Endothelial cell of umbilical vein (primary cell): ENCODE measurements at regions not wholly inside any gene's neighbourhood (a gene's known extent, or its start where the extent isn't known, plus 50 kb on each side); places are given as distances from the start of the nearest gene placed in this dataset.

ENCODE experiments used
- BruUV-seq: library from RNA; stranded (reverse); fragments of 400-500 nt; replicated peaks from 2 replicates; lab custom pipeline; 2021; lab: Mats Ljungman, UMichigan
- CTCF ChIA-PET: fragments of 300-600, 350-600 bp; sonication (Branson Sonifier 250); formaldehyde crosslinking; loops from one replicate; lab custom pipeline; 2021; ENCODE audit warnings: antibody characterized with exemption, inconsistent platforms; lab: Charles Lee
- POLR2A ChIA-PET: fragments of 300-600, 350-600 bp; sonication (Branson Sonifier 250); formaldehyde crosslinking; loops from one replicate; lab custom pipeline; 2021; ENCODE audit warnings: antibody characterized with exemption, inconsistent platforms; lab: Charles Lee
- DNase-seq: peaks from one replicate; pipeline ENCODE4 v3.0.0-alpha.2; 2011; ENCODE audit warnings: low read depth, low spot score
- FAIRE-seq: peaks from 2 replicates; lab custom pipeline; 2011; peaks lifted over from hg19 to GRCh38; lab: Jason Lieb, UNC
- H2AFZ ChIP-seq: 2 replicates; pipeline ENCODE4 v1.6.0; 2012; ENCODE audit warnings: low read depth, low read length, control low read depth, inconsistent platforms
- H3K27ac ChIP-seq: 2 replicates; pipeline ENCODE4 v1.5.1; 2011; ENCODE audit warnings: low read depth, mild to moderate bottlenecking, control low read depth, low read length, moderate library complexity; ENCODE audit not compliant: insufficient read depth
- H3K27me3 ChIP-seq, 2 experiments: 2 replicates each; pipeline versions ENCODE4 v1.6.0 to v1.6.1; 2011; ENCODE audit warnings: low read length in 2 of 2, mixed read lengths in 1 of 2; ENCODE audit not compliant: control insufficient read depth in 2 of 2, insufficient read depth in 2 of 2
- H3K36me3 ChIP-seq, 2 experiments: 2 replicates in 1 of 2; 3 replicates in 1 of 2; pipeline ENCODE4 v1.5.1; 2011; ENCODE audit warnings: low read length in 2 of 2, mild to moderate bottlenecking in 1 of 2, moderate library complexity in 1 of 2; ENCODE audit not compliant: control insufficient read depth in 2 of 2, insufficient read depth in 2 of 2; ENCODE audit errors: extremely low read depth in 1 of 2
- H3K4me1 ChIP-seq: 3 replicates; pipeline ENCODE4 v1.5.1; 2011; ENCODE audit warnings: mild to moderate bottlenecking, low read length; ENCODE audit not compliant: control insufficient read depth, insufficient read depth; ENCODE audit errors: extremely low read depth
- H3K4me2 ChIP-seq: 2 replicates; pipeline ENCODE4 v1.6.1; 2011; ENCODE audit warnings: low read length, control low read depth, mixed read lengths; ENCODE audit not compliant: insufficient read depth
- H3K4me3 ChIP-seq, 3 experiments: fragments of 200-600 bp in 1 of 3; sonication (generic), shearing (Covaris generic) in 1 of 3; replicated peaks in 1 of 3; 2 replicates each; pipeline ENCODE4 v1.5.1; 2011 to 2016; ENCODE audit warnings: control low read depth in 3 of 3, low read length in 3 of 3, mild to moderate bottlenecking in 2 of 3, inconsistent platforms in 1 of 3, low read depth in 1 of 3, moderate library complexity in 1 of 3; ENCODE audit not compliant: insufficient read depth in 1 of 3
- H3K79me2 ChIP-seq: 2 replicates; pipeline ENCODE4 v1.6.0; 2012; ENCODE audit warnings: low read length, inconsistent platforms; ENCODE audit not compliant: control insufficient read depth, insufficient read depth
- H3K9ac ChIP-seq: replicated peaks from 2 replicates; pipeline ENCODE3; 2011; ENCODE audit warnings: low read length, control low read depth; ENCODE audit not compliant: insufficient read depth; ENCODE audit errors: extremely low read depth
- H3K9me1 ChIP-seq: replicated peaks from 3 replicates; pipeline ENCODE4 v1.6.0; 2011; ENCODE audit warnings: mild to moderate bottlenecking, low read length; ENCODE audit not compliant: control insufficient read depth, insufficient read depth; ENCODE audit errors: extremely low read depth
- H3K9me3 ChIP-seq: replicated peaks from 2 replicates; pipeline ENCODE4 v1.5.1; 2012; ENCODE audit warnings: low read length, inconsistent platforms; ENCODE audit not compliant: control insufficient read depth, insufficient read depth
- H4K20me1 ChIP-seq: replicated peaks from 2 replicates; pipeline ENCODE3; 2011; ENCODE audit warnings: mild to moderate bottlenecking, low read length; ENCODE audit not compliant: control insufficient read depth, insufficient read depth; ENCODE audit errors: extremely low read depth
- CTCF ChIP-seq, 2 donors: IDR thresholded peaks; 1 replicate in 1 of 2; 2 replicates in 1 of 2; pipeline ENCODE4 v1.5.1; 2011; ENCODE audit warnings: low read length in 2 of 2, mild to moderate bottlenecking in 2 of 2, moderate library complexity in 2 of 2, control low read depth in 1 of 2, inconsistent platforms in 1 of 2, low read depth in 1 of 2; ENCODE audit not compliant: insufficient read depth in 1 of 2; ENCODE audit errors: extremely low read depth in 1 of 2
- FOS ChIP-seq: IDR thresholded peaks from 2 replicates; pipeline ENCODE4 v1.6.1; 2011; ENCODE audit warnings: mild to moderate bottlenecking, low read length, moderate library complexity, borderline replicate concordance; ENCODE audit not compliant: insufficient read depth
- JUN ChIP-seq: IDR thresholded peaks from 2 replicates; pipeline ENCODE4 v1.6.1; 2011; ENCODE audit warnings: borderline replicate concordance, low read depth; ENCODE audit not compliant: insufficient read length, insufficient read depth
- MYC ChIP-seq: IDR thresholded peaks from one replicate; pipeline ENCODE4 v1.6.1; 2011; ENCODE audit warnings: mild to moderate bottlenecking, low read depth, low read length
- POLR2A ChIP-seq: IDR thresholded peaks from 2 replicates; pipeline ENCODE4 v1.6.1; 2012; ENCODE audit warnings: low read depth, mild to moderate bottlenecking, control low read depth, low read length
- dilution Hi-C: fragments of 300-500 bp; cut with MboI; formaldehyde crosslinking; loops from one replicate; pipeline ENCODE4 v1.15.0; 2019; ENCODE audit warnings: low sequenced_read_pairs; ENCODE audit not compliant: extremely low pct_ligation_motif_present
- intact Hi-C: fragments of 100-400 bp; cut with micrococcal nuclease; formaldehyde crosslinking; loops from one replicate; pipeline ENCODE4 v1.10.0; 2022

GRCh38 chr6:137769797-137770362, 97.2 kb upstream of the TNFAIP3 start:
- Histone ChIP-seq H2AFZ (no peak overlapping the region), H3K9ac (no peak overlapping the region), H3K9me3 (no peaks in the 10 kb centered on the region), H3K27me3 (no peaks in the 10 kb centered on the region), H3K4me1 (peaks cover 5% of the 10 kb centered on the region), H3K36me3 (no peaks in the 10 kb centered on the region), H3K27ac (no peak overlapping the region), H3K4me3 (no peak overlapping the region), H3K9me1 (no peaks in the 10 kb centered on the region), H3K79me2 (no peaks in the 10 kb centered on the region), H4K20me1 (no peaks in the 10 kb centered on the region), H3K4me2 (no peak overlapping the region)
- POLR2A ChIA-PET: no interaction called here
- no peak for FAIRE-seq
- CTCF ChIA-PET: no interaction called here
- no TSS peak for BruUV-seq
- TF ChIP-seq FOS (no peak), MYC (no peak), CTCF (IDR thresholded peaks at IDR 0.05; ENCODE audit: extremely low read depth in 1 of 2, insufficient read depth in 1 of 2, low read depth in 1 of 2, low read length in 2 of 2) (no peak), POLR2A (no peak), JUN (no peak)
- intact Hi-C loops (no loop called here), dilution Hi-C loops (no loop called here)
- no peak for DNase-seq
